BE2C (cell line): ENCODE measurements at regions not wholly inside any gene's neighbourhood (a gene's known extent, or its start where the extent isn't known, plus 50 kb on each side); places are given as distances from the start of the nearest gene placed in this dataset.

Source experiments
- DNase-seq: peaks from one replicate; pipeline ENCODE4 v3.0.0-alpha.2; 2020
- H3K27me3 ChIP-seq: fragments of 250-450 bp; sonication (Bioruptor Pico); 2 replicates; pipeline ENCODE4 v1.5.1; 2020; ENCODE audit warnings: mild to moderate bottlenecking
- H3K36me3 ChIP-seq: fragments of 250-450 bp; sonication (Bioruptor Pico); 2 replicates; pipeline ENCODE4 v1.5.1; 2020; ENCODE audit warnings: mild to moderate bottlenecking
- H3K4me1 ChIP-seq: fragments of 250-450 bp; sonication (Bioruptor Pico); 2 replicates; pipeline ENCODE4 v1.5.1; 2020
- H3K4me3 ChIP-seq: 2 replicates; pipeline ENCODE4 v1.5.1; 2011; ENCODE audit warnings: low read depth, low read length
- H3K9me3 ChIP-seq: fragments of 250-450 bp; sonication (Bioruptor Pico); 2 replicates; pipeline ENCODE4 v1.5.1; 2020
- TF ChIP-seq, protein P1 (sequence below): IDR thresholded peaks from 2 replicates; pipeline ENCODE4 v1.5.1; 2012; ENCODE audit warnings: mild to moderate bottlenecking, low read depth, low read length

DNA sequence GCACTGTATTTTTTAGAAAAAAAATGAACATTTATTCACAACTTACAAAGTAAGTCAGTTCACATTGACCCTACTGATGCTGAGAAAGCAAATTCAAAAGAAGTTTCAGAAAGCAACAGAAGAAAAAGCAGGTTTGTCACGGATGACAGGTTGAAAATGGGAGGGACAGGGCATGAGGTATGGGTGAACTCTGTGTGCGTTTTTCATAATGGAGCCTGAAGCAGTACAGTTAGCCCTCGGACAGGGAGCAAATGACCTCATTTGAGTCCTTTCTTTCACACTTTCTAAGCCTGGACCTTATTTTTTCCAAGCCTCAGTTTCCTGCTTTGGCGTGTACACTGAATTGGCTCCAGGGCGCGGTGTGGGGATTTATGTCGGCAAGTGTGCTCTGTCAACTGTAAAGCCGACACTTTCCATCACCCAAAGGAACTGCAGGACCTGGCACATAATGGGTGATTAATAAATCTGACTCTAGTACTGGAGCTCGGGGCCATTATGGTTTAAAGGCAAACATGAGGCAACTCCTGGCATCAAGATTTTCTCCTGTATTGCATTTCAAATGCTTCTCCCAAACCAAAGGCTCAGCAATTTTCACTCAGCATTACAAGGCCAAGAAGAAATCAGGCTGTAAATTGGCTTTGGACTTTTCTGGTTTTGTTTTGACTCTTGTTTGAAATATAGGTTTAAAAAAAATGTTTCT, 345.5 kb upstream of the DUSP10 start:
- Histone ChIP-seq H3K36me3 (no peaks in the 10 kb centered on the region), H3K27me3 (no peaks in the 10 kb centered on the region), H3K4me3 (no peak overlapping the region), H3K4me1 (no peaks in the 10 kb centered on the region), H3K9me3 (no peaks in the 10 kb centered on the region)
- TF ChIP-seq, protein P1, sequence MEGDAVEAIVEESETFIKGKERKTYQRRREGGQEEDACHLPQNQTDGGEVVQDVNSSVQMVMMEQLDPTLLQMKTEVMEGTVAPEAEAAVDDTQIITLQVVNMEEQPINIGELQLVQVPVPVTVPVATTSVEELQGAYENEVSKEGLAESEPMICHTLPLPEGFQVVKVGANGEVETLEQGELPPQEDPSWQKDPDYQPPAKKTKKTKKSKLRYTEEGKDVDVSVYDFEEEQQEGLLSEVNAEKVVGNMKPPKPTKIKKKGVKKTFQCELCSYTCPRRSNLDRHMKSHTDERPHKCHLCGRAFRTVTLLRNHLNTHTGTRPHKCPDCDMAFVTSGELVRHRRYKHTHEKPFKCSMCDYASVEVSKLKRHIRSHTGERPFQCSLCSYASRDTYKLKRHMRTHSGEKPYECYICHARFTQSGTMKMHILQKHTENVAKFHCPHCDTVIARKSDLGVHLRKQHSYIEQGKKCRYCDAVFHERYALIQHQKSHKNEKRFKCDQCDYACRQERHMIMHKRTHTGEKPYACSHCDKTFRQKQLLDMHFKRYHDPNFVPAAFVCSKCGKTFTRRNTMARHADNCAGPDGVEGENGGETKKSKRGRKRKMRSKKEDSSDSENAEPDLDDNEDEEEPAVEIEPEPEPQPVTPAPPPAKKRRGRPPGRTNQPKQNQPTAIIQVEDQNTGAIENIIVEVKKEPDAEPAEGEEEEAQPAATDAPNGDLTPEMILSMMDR = no peak
- DNase-seq = no peak

DNA sequence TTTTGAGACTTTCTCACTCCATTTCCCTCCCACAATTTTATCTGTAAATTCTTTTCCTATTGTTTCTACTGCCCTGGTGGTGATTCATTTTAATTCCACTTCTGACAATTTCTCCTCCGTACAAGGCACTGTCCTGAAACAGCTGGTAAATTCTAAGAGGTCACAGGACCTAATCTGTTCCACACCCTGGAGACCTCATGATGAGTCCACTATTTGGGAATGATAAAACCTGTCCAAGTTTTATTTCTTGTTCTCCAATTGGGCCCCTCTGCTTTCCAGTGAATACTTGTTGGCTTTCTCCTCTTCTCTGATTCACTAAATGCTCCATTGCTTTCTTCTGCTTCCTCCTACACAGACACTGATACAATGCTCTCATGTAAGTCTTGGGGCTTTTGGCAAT, 343.1 kb upstream of the DUSP10 start:
- H3K27me3 ChIP-seq = no peaks in the 10 kb centered on the region
- H3K9me3 ChIP-seq = no peaks in the 10 kb centered on the region
- no peaks in the 10 kb centered on the region for H3K4me1 ChIP-seq
- H3K4me3 ChIP-seq = no peak overlapping the region
- no peaks in the 10 kb centered on the region for H3K36me3 ChIP-seq
- TF ChIP-seq, protein P1 = no peak
- DNase-seq = no peak

DNA sequence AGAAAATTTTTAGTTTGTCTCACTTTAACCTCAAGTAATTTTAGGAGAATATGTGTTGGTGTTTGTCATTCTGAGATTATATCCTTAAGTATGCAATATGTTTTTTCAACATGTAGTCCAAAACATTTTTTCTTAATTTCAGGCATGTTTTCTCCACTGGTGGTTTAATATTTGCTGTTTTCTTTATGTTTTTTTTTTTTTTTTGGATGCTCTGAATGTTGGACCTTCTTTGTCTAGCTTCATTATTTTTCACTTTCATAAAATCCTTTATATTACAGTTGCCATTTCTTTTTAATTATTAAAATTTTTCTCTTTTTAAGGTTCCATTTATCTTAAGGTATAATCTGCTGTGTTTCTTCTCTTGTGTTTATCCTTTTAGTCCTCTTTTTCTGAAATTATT, 342.2 kb upstream of the DUSP10 start:
- no peaks in the 10 kb centered on the region for H3K27me3 ChIP-seq
- H3K9me3 ChIP-seq = no peaks in the 10 kb centered on the region
- H3K4me3 ChIP-seq = no peak overlapping the region
- TF ChIP-seq, protein P1 = no peak
- H3K36me3 ChIP-seq = no peaks in the 10 kb centered on the region
- no peak for DNase-seq
- H3K4me1 ChIP-seq = no peaks in the 10 kb centered on the region

DNA sequence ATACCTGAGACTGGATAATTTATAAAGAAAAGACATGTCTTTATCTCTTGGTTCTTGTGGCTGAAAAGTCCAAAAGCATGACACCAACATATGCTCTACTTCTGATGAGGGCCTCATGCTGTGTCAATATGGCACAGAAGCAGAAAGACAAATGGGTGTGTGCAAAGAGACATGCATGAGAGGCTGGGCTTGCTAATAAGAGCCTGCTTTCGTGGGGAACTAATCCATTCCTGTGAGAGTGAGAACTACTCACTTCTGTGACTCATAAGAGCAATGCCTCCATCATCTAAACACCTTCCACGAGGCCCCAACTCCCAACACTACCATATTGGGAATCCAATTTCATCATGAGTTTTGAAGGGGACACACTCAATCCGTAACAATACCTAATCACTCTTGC, 340.0 kb upstream of the DUSP10 start:
- Histone ChIP-seq H3K4me1 (no peaks in the 10 kb centered on the region), H3K4me3 (no peak overlapping the region), H3K36me3 (no peaks in the 10 kb centered on the region), H3K27me3 (no peaks in the 10 kb centered on the region), H3K9me3 (no peaks in the 10 kb centered on the region)
- TF ChIP-seq, protein P1 = no peak
- no peak for DNase-seq

DNA sequence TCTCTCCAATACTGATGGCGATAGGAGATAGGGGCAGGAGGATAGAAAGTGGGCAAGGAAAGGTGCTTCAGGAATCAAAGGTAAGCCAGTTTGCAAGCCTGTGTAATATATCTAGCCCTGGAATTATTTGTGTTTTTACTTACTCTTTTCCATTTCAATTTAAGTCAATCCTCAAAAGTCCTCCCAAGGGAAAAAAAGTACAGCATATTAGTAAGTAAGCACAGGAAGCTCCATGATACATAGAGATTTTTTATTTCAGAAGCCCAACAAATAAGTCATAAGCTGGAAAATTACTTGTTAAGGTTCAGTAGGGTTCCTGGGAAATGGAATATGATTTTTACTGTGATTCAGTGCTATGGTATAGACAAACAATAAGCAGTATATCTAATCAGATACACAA, 337.7 kb upstream of the DUSP10 start:
- no peak for DNase-seq
- TF ChIP-seq, protein P1 = no peak
- Histone ChIP-seq H3K27me3 (no peaks in the 10 kb centered on the region), H3K9me3 (no peaks in the 10 kb centered on the region), H3K4me3 (no peak overlapping the region), H3K36me3 (no peaks in the 10 kb centered on the region), H3K4me1 (no peaks in the 10 kb centered on the region)

DNA sequence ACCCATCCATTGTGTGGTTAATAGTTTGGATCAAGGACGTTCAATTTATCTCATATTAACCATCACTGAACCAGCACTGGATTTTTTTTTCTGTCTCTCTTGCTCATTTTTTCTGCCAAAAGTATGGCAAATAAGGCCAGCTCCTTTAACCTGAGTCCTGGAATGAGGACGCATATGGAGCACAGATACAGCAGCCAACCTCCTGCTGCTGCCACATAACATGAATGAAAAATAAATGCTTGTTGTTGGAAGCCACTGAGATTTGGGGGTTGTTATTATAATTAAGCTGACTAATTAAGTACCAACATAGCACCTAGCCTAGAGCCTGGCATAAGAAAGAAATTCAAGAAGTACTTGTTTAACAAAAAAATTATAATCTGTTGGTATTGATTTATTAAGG, 335.3 kb upstream of the DUSP10 start:
- no peaks in the 10 kb centered on the region for H3K27me3 ChIP-seq
- H3K4me1 ChIP-seq = peaks cover 9% of the 10 kb centered on the region
- TF ChIP-seq, protein P1 = no peak
- H3K9me3 ChIP-seq = no peaks in the 10 kb centered on the region
- no peak for DNase-seq
- no peaks in the 10 kb centered on the region for H3K36me3 ChIP-seq
- no peak overlapping the region for H3K4me3 ChIP-seq
